GM19452 (cell line): ENCODE measurements at regions not wholly inside any gene's neighbourhood (a gene's known extent, or its start where the extent isn't known, plus 50 kb on each side); places are given as distances from the start of the nearest gene placed in this dataset.

ENCODE experiments used
- ATAC-seq: cut with Tn5 transposase; IDR thresholded peaks from one replicate; pipeline ENCODE4 v1.9.1; 2021; ENCODE audit not compliant: unreplicated experiment

DNA sequence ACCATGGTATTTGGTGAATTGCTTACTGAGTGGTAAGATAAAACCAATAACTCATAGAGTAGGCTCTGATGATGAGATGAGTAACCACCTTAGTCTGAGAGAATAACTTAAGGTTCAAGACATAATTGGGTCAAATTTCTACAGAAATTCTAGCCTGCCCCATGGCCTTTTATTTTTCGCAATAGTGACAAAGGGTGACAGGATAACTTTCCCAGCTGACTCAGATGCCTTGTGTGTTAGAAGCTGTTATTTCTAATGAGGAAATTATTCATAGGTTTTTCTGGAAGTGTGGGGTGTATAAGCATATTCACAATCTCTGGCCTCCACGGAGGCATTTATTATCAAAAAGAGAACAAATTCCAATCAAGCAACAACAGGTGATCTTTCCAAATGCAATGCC lies 159.0 kb downstream of the NUP35 start:
- ATAC-seq = no peak

DNA sequence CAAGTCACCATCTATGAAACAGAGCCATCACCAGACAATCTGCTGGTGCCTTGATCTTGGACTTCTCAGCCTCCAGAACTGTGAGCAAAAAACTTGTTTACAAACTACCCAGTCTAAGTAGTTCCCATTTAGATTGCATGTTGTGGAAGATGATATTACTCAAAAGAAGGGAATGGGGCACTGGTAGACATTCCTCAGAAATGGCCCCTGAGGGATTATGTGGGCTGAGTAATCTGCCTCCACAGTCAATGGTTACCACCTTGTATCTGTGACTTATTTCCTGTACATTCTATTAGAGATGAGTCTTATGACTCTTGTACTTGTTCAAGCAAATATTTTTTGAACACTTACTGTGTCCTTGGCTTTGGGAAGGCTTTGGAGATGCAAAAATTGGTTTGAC lies 160.4 kb downstream of the NUP35 start:
- ATAC-seq = no peak

- ATAC-seq = no peak
Measured at GRCh38 chr2:183291436-183291835, 167.2 kb downstream of the NUP35 start.

- ATAC-seq = no peak
Measured at GRCh38 chr2:183292028-183292427, 167.8 kb downstream of the NUP35 start.

GRCh38 chr2:183339311-183339710 lies 215.1 kb downstream of the NUP35 start:
- no peak for ATAC-seq

DNA sequence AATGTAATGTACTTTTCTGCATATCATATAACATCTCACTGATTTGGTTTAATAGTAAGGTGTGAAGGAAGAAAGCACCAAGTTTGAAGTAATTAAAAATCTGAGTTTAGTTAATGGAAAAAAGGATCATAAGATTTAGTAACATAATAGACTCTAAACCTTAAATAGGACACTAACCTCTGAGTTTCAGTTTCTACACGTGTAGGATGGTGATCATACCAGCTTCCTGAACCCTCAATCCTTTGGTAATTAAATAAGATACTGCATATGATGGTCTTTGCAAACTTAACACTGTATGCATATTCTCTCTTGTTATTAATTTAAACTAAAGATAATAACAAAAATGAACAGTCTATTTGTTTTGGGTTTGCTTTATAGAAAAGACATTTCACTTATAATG lies 216.8 kb downstream of the NUP35 start:
- ATAC-seq = no peak

- no peak for ATAC-seq
Measured at GRCh38 chr2:183347969-183348368, 223.7 kb downstream of the NUP35 start.

DNA sequence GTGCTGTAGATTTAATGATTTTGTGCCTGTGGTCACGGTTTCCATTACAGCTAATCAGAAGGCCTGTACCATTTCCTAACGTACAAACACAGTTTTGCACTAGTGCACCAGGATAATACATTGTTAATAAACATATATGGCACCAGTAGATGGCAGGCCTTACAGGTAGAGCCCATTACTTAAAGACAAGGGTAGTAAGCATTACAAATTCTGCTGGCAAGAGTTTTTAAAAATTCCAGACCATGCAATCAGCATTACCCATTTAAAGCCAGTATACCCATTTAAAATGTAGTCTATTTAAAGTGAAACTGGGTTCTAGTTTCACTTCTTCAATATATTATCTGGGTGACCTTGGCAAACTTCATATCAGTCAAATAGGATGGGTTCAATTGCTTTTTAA lies 224.2 kb downstream of the NUP35 start:
- peak; percentile 79 for ATAC-seq

DNA sequence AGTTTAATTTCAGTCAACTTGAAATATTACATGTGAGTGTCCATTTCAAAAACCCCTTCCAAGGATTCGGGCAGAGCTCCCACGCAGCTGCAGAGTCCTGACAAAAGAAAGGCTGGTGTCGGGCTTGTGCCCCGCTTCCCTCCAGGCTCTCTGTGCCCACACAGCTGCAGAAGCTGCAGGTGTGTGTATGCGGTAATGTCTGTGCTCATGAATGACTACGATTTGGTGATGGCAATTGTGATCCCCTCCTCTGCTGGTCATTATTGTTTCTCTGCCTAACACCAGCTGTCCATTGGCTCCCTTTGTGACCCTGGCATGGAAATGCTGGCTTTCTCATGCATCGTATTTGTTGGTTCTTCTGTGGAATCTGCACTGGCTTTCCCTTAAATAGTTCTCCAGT lies 224.8 kb downstream of the NUP35 start:
- ATAC-seq = no peak

GRCh38 chr2:183359867-183360266 lies 235.6 kb downstream of the NUP35 start:
- ATAC-seq = no peak

- no peak for ATAC-seq
Measured at GRCh38 chr2:183371545-183371944, 247.3 kb downstream of the NUP35 start.

GRCh38 chr2:183375821-183376220 lies 251.6 kb downstream of the NUP35 start:
- no peak for ATAC-seq

DNA sequence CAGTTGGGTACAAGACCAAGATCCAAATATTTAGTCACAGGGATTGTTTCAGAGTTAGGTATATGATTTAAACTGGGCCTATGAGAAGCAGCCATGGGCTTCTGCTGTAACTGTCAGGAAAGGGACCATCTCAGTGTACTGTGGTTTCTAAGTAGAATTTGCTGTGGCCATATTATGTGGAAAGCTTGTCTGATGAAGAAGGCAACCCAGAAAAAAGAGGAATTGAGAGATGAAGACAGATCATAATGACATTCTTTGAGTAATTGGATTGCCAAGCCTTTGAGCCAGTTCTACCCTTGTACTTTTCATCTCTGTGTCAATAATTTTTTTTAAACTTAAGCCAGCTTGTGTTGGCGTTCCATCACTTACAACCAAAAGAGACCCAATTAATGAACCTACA lies 259.6 kb downstream of the NUP35 start:
- ATAC-seq = no peak

GRCh38 chr2:183389546-183390080 lies 265.4 kb downstream of the NUP35 start:
- ATAC-seq = no peak

GRCh38 chr2:183390109-183390508 lies 265.9 kb downstream of the NUP35 start:
- no peak for ATAC-seq

GRCh38 chr2:183404392-183404791 lies 280.1 kb downstream of the NUP35 start:
- no peak for ATAC-seq

GRCh38 chr2:183408562-183408961 lies 284.3 kb downstream of the NUP35 start:
- ATAC-seq = no peak

DNA sequence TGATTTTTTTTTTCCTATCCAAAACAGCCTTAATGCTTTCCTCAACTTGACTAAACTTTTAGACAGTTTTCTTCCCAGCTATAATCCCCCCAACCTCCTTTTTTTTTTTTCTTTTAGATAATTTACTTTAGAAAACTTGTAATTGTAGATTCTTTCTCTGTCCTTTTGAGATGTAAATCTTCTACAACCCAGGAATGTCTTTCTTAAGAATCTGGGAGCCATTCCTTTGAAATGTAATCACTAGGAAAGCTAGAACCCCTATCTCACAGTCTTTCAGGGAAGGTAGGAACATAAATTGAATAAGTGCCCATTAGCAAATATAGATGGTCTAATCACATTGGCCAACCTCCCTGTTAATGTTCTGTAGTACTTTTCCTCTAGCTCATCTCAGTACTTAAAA lies 285.4 kb downstream of the NUP35 start:
- ATAC-seq = no peak

DNA sequence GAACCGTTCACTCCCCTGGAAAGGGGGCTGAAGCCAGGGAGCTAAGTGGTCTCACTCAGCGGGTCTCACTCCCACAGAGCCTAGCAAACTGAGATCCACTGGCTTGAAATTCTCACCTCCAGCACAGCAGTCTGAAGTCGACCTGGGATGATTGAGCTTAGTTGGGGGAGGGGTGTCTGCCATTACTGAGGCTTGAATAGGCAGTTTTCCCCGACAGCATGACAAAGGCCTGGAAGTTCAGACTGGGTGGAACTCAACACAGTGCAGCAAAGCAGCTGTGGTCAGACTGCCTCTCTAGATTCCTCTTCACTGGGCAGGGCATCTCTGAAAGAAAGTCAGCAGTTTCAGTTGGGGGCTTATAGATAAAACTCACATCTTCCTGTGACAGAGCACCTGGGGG lies 292.5 kb downstream of the NUP35 start:
- no peak for ATAC-seq

DNA sequence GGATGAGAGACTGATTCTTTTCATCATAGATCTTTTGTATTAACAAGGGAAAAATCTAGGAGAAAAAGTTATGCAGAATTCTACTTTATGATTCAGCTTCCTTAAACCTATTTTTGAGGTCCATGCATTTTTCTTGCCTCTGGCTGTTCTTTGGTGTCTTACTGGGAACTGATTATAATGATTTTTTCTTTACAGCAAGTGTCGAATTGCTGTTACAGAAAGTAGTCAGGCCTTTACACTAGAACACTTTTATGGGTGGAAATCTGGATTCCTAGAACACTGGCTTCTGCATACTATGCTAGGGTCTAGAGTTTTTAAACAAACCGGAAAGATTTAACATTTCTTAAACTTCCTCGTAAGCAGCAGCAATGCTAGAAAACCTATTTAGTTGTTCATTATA lies 302.6 kb downstream of the NUP35 start:
- no peak for ATAC-seq

- ATAC-seq = no peak
Measured at GRCh38 chr2:183427558-183427957, 303.3 kb downstream of the NUP35 start.

- ATAC-seq = no peak
Measured at GRCh38 chr2:183428881-183429280, 304.6 kb downstream of the NUP35 start.

GRCh38 chr2:183438541-183438940 lies 314.3 kb downstream of the NUP35 start:
- no peak for ATAC-seq

DNA sequence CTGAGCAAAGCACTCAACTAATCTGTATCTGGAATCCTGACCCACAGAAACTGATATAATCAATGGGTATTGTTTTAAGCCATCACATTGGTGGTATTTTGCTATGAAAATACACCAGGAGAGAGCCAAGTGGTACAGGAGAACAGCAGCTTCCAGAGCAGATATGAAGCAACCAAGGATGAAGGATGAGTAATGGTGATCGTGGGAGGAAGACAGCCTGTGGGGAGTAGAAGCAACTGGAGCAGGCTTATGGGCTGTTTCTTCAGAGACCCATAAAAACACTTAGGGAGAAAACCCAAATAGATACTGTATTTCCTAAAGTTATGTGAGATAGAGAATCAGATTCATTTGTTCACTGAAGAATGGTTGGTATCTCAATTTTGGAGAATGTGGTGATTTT lies 330.8 kb downstream of the NUP35 start:
- ATAC-seq = no peak
